ENCODE measurements at regions not wholly inside any gene's neighbourhood (a gene's known extent, or its start where the extent isn't known, plus 50 kb on each side); places are given as distances from the start of the nearest gene placed in this dataset.
"Not testable (repeated sequence)": the region's sequence is repeated elsewhere in the genome, so short reads cannot be mapped to it uniquely, and the experiment has no call there.

DNA sequence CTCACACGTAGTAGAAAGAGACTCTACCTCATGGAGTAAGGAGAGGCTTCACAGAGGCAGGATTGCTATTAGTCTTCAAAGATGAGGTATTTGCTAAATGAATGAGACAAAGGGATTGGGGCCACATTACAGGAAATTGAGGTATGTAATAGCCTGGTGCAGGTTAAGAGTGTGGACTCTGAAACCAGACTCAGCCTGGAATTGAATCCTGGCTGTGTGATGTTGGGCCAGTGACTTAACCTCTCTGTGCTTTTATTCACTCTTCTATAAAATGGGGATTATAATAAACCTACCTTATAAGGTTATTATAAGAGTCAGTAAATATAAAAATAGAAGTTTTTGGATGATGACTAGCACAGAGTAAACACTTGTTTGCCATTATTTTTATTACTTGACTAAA lies 64.7 kb upstream of the ATRNL1 start:
- ATAC-seq = no peak

DNA sequence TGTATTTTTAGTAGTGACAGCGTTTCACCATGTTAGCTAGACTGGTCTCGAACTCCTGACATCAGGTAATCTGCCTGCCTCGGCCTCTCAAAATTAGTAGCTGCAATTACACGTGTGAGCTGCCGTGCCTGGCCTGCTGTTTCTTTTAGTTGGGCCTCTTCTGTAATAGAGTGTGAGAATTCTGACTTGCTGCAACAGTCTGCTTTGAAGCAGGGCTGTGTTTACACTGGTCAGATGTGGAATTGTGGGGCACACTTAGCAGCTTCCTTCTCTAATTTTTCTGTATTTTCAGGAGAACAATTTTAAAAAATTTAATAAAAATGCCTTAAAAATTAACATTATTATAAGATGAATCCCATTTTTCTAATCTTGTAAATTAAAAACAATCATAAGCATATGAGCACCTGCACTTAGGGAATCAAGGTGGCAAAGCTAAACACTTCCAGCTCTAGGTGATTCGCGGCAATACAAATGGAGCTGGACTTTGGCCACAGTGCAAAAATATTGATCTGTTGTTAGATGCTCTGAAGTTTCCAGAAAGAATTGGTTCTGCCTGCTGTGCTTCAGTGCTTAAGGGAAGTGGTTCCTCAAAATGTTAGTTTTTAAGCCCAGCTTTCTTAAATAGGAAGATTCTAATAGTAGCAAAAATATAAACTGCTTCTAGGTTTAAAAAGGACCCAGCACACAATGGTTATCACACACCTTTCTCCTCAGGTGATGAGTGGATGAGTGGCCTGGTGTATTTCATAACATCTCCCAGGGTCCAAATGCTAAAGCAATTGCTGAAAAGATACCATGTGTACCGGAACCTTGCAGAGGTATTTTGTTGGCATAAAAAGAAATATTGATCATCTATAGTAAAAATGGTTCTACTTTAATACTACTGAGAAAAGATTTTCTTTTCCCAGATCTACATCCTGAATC lies 63.5 kb upstream of the ATRNL1 start:
- ATAC-seq (peak; percentile 86), DNase-seq (ENCODE audit: low spot score) (peak; percentile 48)

More for the DNA sequence above, 64.7 kb upstream of the ATRNL1 start:
- no peak for DNase-seq (ENCODE audit: low spot score)

GRCh38 chr10:115030483-115031200 lies 62.5 kb upstream of the ATRNL1 start:
- DNase-seq (ENCODE audit: low spot score) (no peak), ATAC-seq (peak; percentile 28)

GRCh38 chr10:115033898-115034297 lies 59.3 kb upstream of the ATRNL1 start:
- ATAC-seq = no peak

DNA sequence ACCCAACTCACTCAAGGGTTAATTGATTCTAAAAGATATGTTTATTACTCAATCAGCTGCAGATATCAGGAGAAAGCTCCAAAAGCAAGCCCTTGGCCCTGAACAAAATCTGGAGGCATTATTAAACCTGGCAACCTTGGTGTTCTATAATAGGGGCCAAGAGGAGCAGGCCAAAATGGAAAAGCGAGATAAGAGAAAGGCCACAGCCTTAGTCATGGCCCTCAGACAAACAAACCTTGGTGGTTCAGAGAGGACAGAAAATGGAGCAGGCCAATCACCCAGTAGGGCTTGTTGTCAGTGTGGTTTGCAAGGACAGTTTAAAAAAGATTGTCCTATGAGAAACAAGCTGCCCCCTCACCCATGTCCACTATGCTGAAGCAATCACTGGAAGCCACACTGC lies 53.4 kb upstream of the ATRNL1 start:
- DNase-seq (ENCODE audit: low spot score); ATAC-seq: not testable (repeated sequence)

More at GRCh38 chr10:115033898-115034297, 59.3 kb upstream of the ATRNL1 start:
- DNase-seq (ENCODE audit: low spot score) = no peak
